HCT116 (cell line): ENCODE measurements at regions not wholly inside any gene's neighbourhood (a gene's known extent, or its start where the extent isn't known, plus 50 kb on each side); places are given as distances from the start of the nearest gene placed in this dataset.

Experiments used
- ATAC-seq: fragments of 200-7000 bp; cut with Tn5 transposase; 2 replicates; pipeline ENCODE4 v1.9.1; 2020; ENCODE audit warnings: mild to moderate bottlenecking, moderate library complexity
- BruUV-seq: library from RNA; stranded (reverse); fragments of 400-500 nt; replicated peaks from 2 replicates; lab custom pipeline; 2021; lab: Mats Ljungman, UMichigan
- CTCF ChIA-PET: fragments of 300-600 bp; sonication (Branson Sonifier 250); formaldehyde crosslinking; loops from one replicate; lab custom pipeline; 2021; ENCODE audit warnings: antibody characterized with exemption; lab: Charles Lee
- POLR2A ChIA-PET: fragments of 300-600, 350-600 bp; sonication (Branson Sonifier 250); formaldehyde crosslinking; loops from one replicate; lab custom pipeline; 2021; ENCODE audit warnings: antibody characterized with exemption; lab: Charles Lee
- RAD21 ChIA-PET, 2 experiments: fragments of 300-600 bp; sonication (Branson Sonifier 250); formaldehyde crosslinking; loops; one replicate each; lab custom pipeline; 2023; ENCODE audit warnings: low total read pairs in 2 of 2; ENCODE audit not compliant: uncharacterized antibody in 2 of 2, unreplicated experiment in 2 of 2, low non-redundant PET in 1 of 2; lab: Charles Lee
- DNase-seq: peaks from one replicate; pipeline ENCODE4 v3.0.0-alpha.2; 2010; ENCODE audit warnings: low read depth, low spot score
- H2AFZ ChIP-seq: fragments of 200-600 bp; shearing (Covaris generic), sonication (generic); 2 replicates; pipeline ENCODE4 v1.6.1; 2017; ENCODE audit warnings: low read depth, mixed run types, mixed read lengths, antibody characterized with exemption, low read length; ENCODE audit not compliant: poor library complexity, severe bottlenecking
- H3K27ac ChIP-seq: 2 replicates; pipeline ENCODE4 v1.5.1; 2012; ENCODE audit warnings: low read depth, low read length
- H3K27me3 ChIP-seq: fragments of 200-600 bp; sonication (generic); 2 replicates; pipeline ENCODE4 v1.6.1; 2016; ENCODE audit warnings: mixed run types, low read length, mixed read lengths; ENCODE audit not compliant: insufficient read depth
- H3K36me3 ChIP-seq, 2 experiments: fragments of 200-500 bp in 1 of 2; fragments of 200-600 bp in 1 of 2; sonication (Bioruptor generic) in 1 of 2; sonication (generic) in 1 of 2; 2 replicates each; pipeline versions ENCODE4 v1.5.1 to v1.6.1; 2014 to 2016; ENCODE audit warnings: low read length in 2 of 2, inconsistent platforms in 1 of 2, mixed read lengths in 1 of 2, mixed run types in 1 of 2; ENCODE audit not compliant: insufficient read depth in 2 of 2, control insufficient read depth in 1 of 2
- H3K4me1 ChIP-seq, 2 experiments: fragments of 200-600 bp in 1 of 2; sonication (generic) in 1 of 2; 2 replicates each; pipeline versions ENCODE4 v1.5.1 to v1.6.1; 2012 to 2017; ENCODE audit warnings: low read length in 2 of 2, inconsistent platforms in 1 of 2, mild to moderate bottlenecking in 1 of 2, mixed read lengths in 1 of 2, mixed run types in 1 of 2, moderate library complexity in 1 of 2; ENCODE audit not compliant: insufficient read depth in 2 of 2, control insufficient read depth in 1 of 2
- H3K4me2 ChIP-seq: fragments of 200-600 bp; sonication (generic); 2 replicates; pipeline ENCODE4 v1.6.1; 2017; ENCODE audit warnings: mixed run types, low read length, mixed read lengths
- H3K4me3 ChIP-seq, 2 experiments: fragments of 200-600 bp in 1 of 2; sonication (generic) in 1 of 2; replicated peaks in 1 of 2; 2 replicates each; pipeline ENCODE4 v1.5.1; 2011 to 2016; ENCODE audit warnings: low read length in 2 of 2, control low read depth in 1 of 2, low read depth in 1 of 2, mild to moderate bottlenecking in 1 of 2, mixed read lengths in 1 of 2, mixed run types in 1 of 2
- H3K79me2 ChIP-seq: fragments of 200-600 bp; sonication (generic); 2 replicates; pipeline ENCODE4 v1.6.1; 2017; ENCODE audit warnings: mild to moderate bottlenecking, mixed run types, low read length, moderate library complexity, mixed read lengths; ENCODE audit not compliant: insufficient read depth
- H3K9ac ChIP-seq: fragments of 200-600 bp; sonication (generic); 2 replicates; pipeline ENCODE4 v1.6.1; 2016; ENCODE audit warnings: low read length, mixed read lengths
- H3K9me2 ChIP-seq: fragments of 200-600 bp; sonication (generic), shearing (Covaris generic); 2 replicates; pipeline ENCODE4 v1.6.1; 2017; ENCODE audit warnings: mixed run types, mild to moderate bottlenecking, moderate library complexity; ENCODE audit not compliant: insufficient read depth
- H3K9me3 ChIP-seq, 2 experiments: fragments of 200-500 bp in 1 of 2; fragments of 200-600 bp in 1 of 2; sonication (Bioruptor generic) in 1 of 2; sonication (generic) in 1 of 2; 2 replicates each; pipeline ENCODE4 v1.6.1; 2014 to 2017; ENCODE audit warnings: low read length in 2 of 2, mixed read lengths in 2 of 2, inconsistent platforms in 1 of 2, low read depth in 1 of 2, mild to moderate bottlenecking in 1 of 2, mixed run types in 1 of 2, moderate library complexity in 1 of 2; ENCODE audit not compliant: control insufficient read depth in 1 of 2, insufficient read depth in 1 of 2
- H4K20me1 ChIP-seq: fragments of 200-600 bp; sonication (generic), shearing (Covaris generic); 2 replicates; pipeline ENCODE4 v1.6.1; 2017; ENCODE audit warnings: mixed run types, mild to moderate bottlenecking, moderate library complexity; ENCODE audit not compliant: insufficient read depth
- CEBPB ChIP-seq: IDR thresholded peaks from 2 replicates; pipeline ENCODE4 v1.6.1; 2012; ENCODE audit warnings: low read depth
- CTCF ChIP-seq, 3 experiments: fragments of 200-600 bp in 1 of 3; sonication (generic) in 1 of 3; IDR thresholded peaks in 2 of 3; conservative IDR thresholded peaks in 1 of 3; 2 replicates each; pipeline ENCODE4 v1.5.1; 2012 to 2017; ENCODE audit warnings: low read depth in 2 of 3, low read length in 2 of 3, antibody characterized with exemption in 1 of 3, borderline replicate concordance in 1 of 3, control low read depth in 1 of 3, mild to moderate bottlenecking in 1 of 3, mixed read lengths in 1 of 3, mixed run types in 1 of 3, moderate library complexity in 1 of 3; ENCODE audit not compliant: insufficient read depth in 1 of 3
- EZH2phosphoT487 ChIP-seq: fragments of 200-600 bp; IDR thresholded peaks from 2 replicates; pipeline ENCODE4 v1.6.1; 2018; ENCODE audit warnings: antibody characterized with exemption, borderline replicate concordance
- JUND ChIP-seq: IDR thresholded peaks from 2 replicates; pipeline ENCODE4 v1.6.1; 2012
- MAX ChIP-seq: IDR thresholded peaks from 2 replicates; pipeline ENCODE4 v1.6.1; 2012
- POLR2A ChIP-seq: IDR thresholded peaks from 2 replicates; pipeline ENCODE4 v1.7.0; 2011; ENCODE audit warnings: borderline replicate concordance; ENCODE audit not compliant: insufficient read depth, insufficient read length; ENCODE audit errors: extremely low read depth
- REST ChIP-seq: IDR thresholded peaks from 2 replicates; pipeline ENCODE4 v1.6.1; 2012; ENCODE audit warnings: low read depth
- SIN3A ChIP-seq: IDR thresholded peaks from 2 replicates; pipeline ENCODE4 v1.6.1; 2012; ENCODE audit warnings: low read depth
- SP1 ChIP-seq: IDR thresholded peaks from 2 replicates; pipeline ENCODE4 v1.6.1; 2012; ENCODE audit warnings: low read depth
- TCF7L2 ChIP-seq: IDR thresholded peaks from 2 replicates; pipeline ENCODE4 v1.7.0; 2011; ENCODE audit warnings: borderline replicate concordance, inconsistent platforms; ENCODE audit not compliant: insufficient read depth, insufficient read length; ENCODE audit errors: extremely low read depth
- YY1 ChIP-seq: IDR thresholded peaks from 2 replicates; pipeline ENCODE4 v1.6.1; 2011; ENCODE audit warnings: low read length, low read depth, moderate library complexity, mild to moderate bottlenecking; ENCODE audit not compliant: insufficient replicate concordance; ENCODE audit errors: extremely low read depth
- ZFX ChIP-seq: fragments of 450-650 bp; IDR thresholded peaks from 2 replicates; pipeline ENCODE4 v1.6.1; 2017
- ZNF274 ChIP-seq: fragments of 200-500 bp; sonication (Bioruptor generic); IDR thresholded peaks from 2 replicates; pipeline ENCODE4 v1.6.1; 2014; ENCODE audit warnings: mild to moderate bottlenecking, low read depth, low read length, inconsistent platforms
- intact Hi-C: fragments of 100-400 bp; cut with micrococcal nuclease; formaldehyde crosslinking; loops from 2 replicates; pipeline ENCODE4 v1.10.0; 2022

- no peaks in the 10 kb centered on the region for H4K20me1 ChIP-seq
- no peaks in the 10 kb centered on the region for H3K27me3 ChIP-seq
- no TSS peak for BruUV-seq
- H3K4me1 ChIP-seq, result peaks cover 0 to 4% of the 10 kb centered on the region in 2 experiments; a peak in 1 of 4 replicates
- no peaks in the 10 kb centered on the region for H3K36me3 ChIP-seq
- H3K9me2 ChIP-seq, result no peaks in the 10 kb centered on the region
- RAD21 ChIA-PET, result no interaction called here
- H3K79me2 ChIP-seq, result no peaks in the 10 kb centered on the region
- H3K27ac ChIP-seq, result no peak overlapping the region
- POLR2A ChIA-PET, result no interaction called here
- H2AFZ ChIP-seq, result peak overlapping the region; percentile 50
- intact Hi-C loops, result no loop called here
- CTCF ChIA-PET, result no interaction called here
- no peak overlapping the region for H3K4me3 ChIP-seq
- TF ChIP-seq JUND, result no peak
- TF ChIP-seq, all 23 proteins: peak for 0
- ATAC-seq (no peak), DNase-seq (no peak)
- H3K9ac ChIP-seq, result no peak overlapping the region
- H3K9me3 ChIP-seq, result no peaks in the 10 kb centered on the region
- no peak overlapping the region for H3K4me2 ChIP-seq
Observed at GRCh38 chr4:126071346-126072333, 756.9 kb downstream of the FAT4 start.

DNA sequence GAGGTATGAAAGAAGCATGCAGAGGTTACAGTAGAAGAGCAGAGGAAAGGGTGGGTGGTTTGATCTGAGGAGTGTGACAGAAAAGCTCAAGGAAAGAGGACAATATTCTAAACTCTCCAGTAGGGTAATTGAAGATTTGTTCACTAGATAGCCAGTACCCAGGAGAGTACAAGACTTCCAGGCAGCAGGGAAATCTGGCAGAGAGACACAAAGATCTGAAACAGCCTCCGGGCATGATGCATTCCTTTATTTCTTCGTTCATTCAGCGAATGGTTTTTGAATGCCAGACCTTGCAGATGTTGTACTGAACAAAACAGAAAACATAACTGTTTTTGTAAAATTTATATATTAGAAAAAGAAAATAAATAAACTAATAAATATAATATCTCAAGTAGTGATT lies 766.6 kb downstream of the FAT4 start:
- ChIA-PET POLR2A (no interaction called here), CTCF (no interaction called here), RAD21 (no interaction called here)
- Histone ChIP-seq H2AFZ (no peak overlapping the region), H3K4me1 (no peaks in the 10 kb centered on the region), H3K4me3 (no peak overlapping the region), H3K9me2 (no peaks in the 10 kb centered on the region), H3K27ac (no peak overlapping the region), H3K9ac (no peak overlapping the region), H3K36me3 (no peaks in the 10 kb centered on the region), H3K9me3 (no peaks in the 10 kb centered on the region), H3K79me2 (no peaks in the 10 kb centered on the region), H3K4me2 (no peak overlapping the region), H4K20me1 (no peaks in the 10 kb centered on the region), H3K27me3 (no peaks in the 10 kb centered on the region)
- no TSS peak for BruUV-seq
- DNase-seq, result no peak
- no peak for ATAC-seq
- intact Hi-C loops, result no loop called here
- TF ChIP-seq CTCF (IDR thresholded peaks at IDR 0.05 in 2 of 3, conservative IDR thresholded peaks at IDR 0.05 in 1 of 3; ENCODE audit: borderline replicate concordance in 1 of 3, insufficient read depth in 1 of 3, low read depth in 2 of 3, low read length in 2 of 3) (no peak), ZNF274 (no peak), CEBPB (no peak), POLR2A (no peak), MAX (no peak), SIN3A (no peak), YY1 (no peak), REST (no peak), TCF7L2 (no peak), SP1 (no peak), ZFX (no peak), EZH2phosphoT487 (no peak)
